Endothelial cell of umbilical vein (primary cell): ENCODE measurements at regions not wholly inside any gene's neighbourhood (a gene's known extent, or its start where the extent isn't known, plus 50 kb on each side); places are given as distances from the start of the nearest gene placed in this dataset.

Experiments used
- BruUV-seq: library from RNA; stranded (reverse); fragments of 400-500 nt; replicated peaks from 2 replicates; lab custom pipeline; 2021; lab: Mats Ljungman, UMichigan
- CTCF ChIA-PET: fragments of 300-600, 350-600 bp; sonication (Branson Sonifier 250); formaldehyde crosslinking; loops from one replicate; lab custom pipeline; 2021; ENCODE audit warnings: antibody characterized with exemption, inconsistent platforms; lab: Charles Lee
- POLR2A ChIA-PET: fragments of 300-600, 350-600 bp; sonication (Branson Sonifier 250); formaldehyde crosslinking; loops from one replicate; lab custom pipeline; 2021; ENCODE audit warnings: antibody characterized with exemption, inconsistent platforms; lab: Charles Lee
- DNase-seq: peaks from one replicate; pipeline ENCODE4 v3.0.0-alpha.2; 2011; ENCODE audit warnings: low read depth, low spot score
- FAIRE-seq: peaks from 2 replicates; lab custom pipeline; 2011; peaks lifted over from hg19 to GRCh38; lab: Jason Lieb, UNC
- H2AFZ ChIP-seq: 2 replicates; pipeline ENCODE4 v1.6.0; 2012; ENCODE audit warnings: low read depth, low read length, control low read depth, inconsistent platforms
- H3K27ac ChIP-seq: 2 replicates; pipeline ENCODE4 v1.5.1; 2011; ENCODE audit warnings: low read depth, mild to moderate bottlenecking, control low read depth, low read length, moderate library complexity; ENCODE audit not compliant: insufficient read depth
- H3K27me3 ChIP-seq, 2 experiments: 2 replicates each; pipeline versions ENCODE4 v1.6.0 to v1.6.1; 2011; ENCODE audit warnings: low read length in 2 of 2, mixed read lengths in 1 of 2; ENCODE audit not compliant: control insufficient read depth in 2 of 2, insufficient read depth in 2 of 2
- H3K36me3 ChIP-seq, 2 experiments: 2 replicates in 1 of 2; 3 replicates in 1 of 2; pipeline ENCODE4 v1.5.1; 2011; ENCODE audit warnings: low read length in 2 of 2, mild to moderate bottlenecking in 1 of 2, moderate library complexity in 1 of 2; ENCODE audit not compliant: control insufficient read depth in 2 of 2, insufficient read depth in 2 of 2; ENCODE audit errors: extremely low read depth in 1 of 2
- H3K4me1 ChIP-seq: 3 replicates; pipeline ENCODE4 v1.5.1; 2011; ENCODE audit warnings: mild to moderate bottlenecking, low read length; ENCODE audit not compliant: control insufficient read depth, insufficient read depth; ENCODE audit errors: extremely low read depth
- H3K4me2 ChIP-seq: 2 replicates; pipeline ENCODE4 v1.6.1; 2011; ENCODE audit warnings: low read length, control low read depth, mixed read lengths; ENCODE audit not compliant: insufficient read depth
- H3K4me3 ChIP-seq, 3 experiments: fragments of 200-600 bp in 1 of 3; sonication (generic), shearing (Covaris generic) in 1 of 3; replicated peaks in 1 of 3; 2 replicates each; pipeline ENCODE4 v1.5.1; 2011 to 2016; ENCODE audit warnings: control low read depth in 3 of 3, low read length in 3 of 3, mild to moderate bottlenecking in 2 of 3, inconsistent platforms in 1 of 3, low read depth in 1 of 3, moderate library complexity in 1 of 3; ENCODE audit not compliant: insufficient read depth in 1 of 3
- H3K79me2 ChIP-seq: 2 replicates; pipeline ENCODE4 v1.6.0; 2012; ENCODE audit warnings: low read length, inconsistent platforms; ENCODE audit not compliant: control insufficient read depth, insufficient read depth
- H3K9ac ChIP-seq: replicated peaks from 2 replicates; pipeline ENCODE3; 2011; ENCODE audit warnings: low read length, control low read depth; ENCODE audit not compliant: insufficient read depth; ENCODE audit errors: extremely low read depth
- H3K9me1 ChIP-seq: replicated peaks from 3 replicates; pipeline ENCODE4 v1.6.0; 2011; ENCODE audit warnings: mild to moderate bottlenecking, low read length; ENCODE audit not compliant: control insufficient read depth, insufficient read depth; ENCODE audit errors: extremely low read depth
- H3K9me3 ChIP-seq: replicated peaks from 2 replicates; pipeline ENCODE4 v1.5.1; 2012; ENCODE audit warnings: low read length, inconsistent platforms; ENCODE audit not compliant: control insufficient read depth, insufficient read depth
- H4K20me1 ChIP-seq: replicated peaks from 2 replicates; pipeline ENCODE3; 2011; ENCODE audit warnings: mild to moderate bottlenecking, low read length; ENCODE audit not compliant: control insufficient read depth, insufficient read depth; ENCODE audit errors: extremely low read depth
- EZH2 ChIP-seq: IDR thresholded peaks from 2 replicates; pipeline ENCODE4 v1.6.1; 2012; ENCODE audit warnings: borderline replicate concordance, low read depth, mild to moderate bottlenecking, moderate library complexity, low read length, inconsistent platforms; ENCODE audit not compliant: severe bottlenecking
- FOS ChIP-seq: IDR thresholded peaks from 2 replicates; pipeline ENCODE4 v1.6.1; 2011; ENCODE audit warnings: mild to moderate bottlenecking, low read length, moderate library complexity, borderline replicate concordance; ENCODE audit not compliant: insufficient read depth
- GATA2 ChIP-seq: IDR thresholded peaks from 2 replicates; pipeline ENCODE4 v1.7.0; 2011; ENCODE audit warnings: low read depth, mild to moderate bottlenecking, moderate library complexity, mixed read lengths, low read length; ENCODE audit not compliant: insufficient read length, insufficient read depth
- JUN ChIP-seq: IDR thresholded peaks from 2 replicates; pipeline ENCODE4 v1.6.1; 2011; ENCODE audit warnings: borderline replicate concordance, low read depth; ENCODE audit not compliant: insufficient read length, insufficient read depth
- MYC ChIP-seq: IDR thresholded peaks from one replicate; pipeline ENCODE4 v1.6.1; 2011; ENCODE audit warnings: mild to moderate bottlenecking, low read depth, low read length
- POLR2A ChIP-seq: IDR thresholded peaks from 2 replicates; pipeline ENCODE4 v1.6.1; 2012; ENCODE audit warnings: low read depth, mild to moderate bottlenecking, control low read depth, low read length
- POLR2AphosphoS5 ChIP-seq: IDR thresholded peaks from 2 replicates; pipeline ENCODE4 v1.6.1; 2012; ENCODE audit warnings: low read depth, mild to moderate bottlenecking, control low read depth, low read length, moderate library complexity; ENCODE audit not compliant: insufficient read depth
- dilution Hi-C: fragments of 300-500 bp; cut with MboI; formaldehyde crosslinking; loops from one replicate; pipeline ENCODE4 v1.15.0; 2019; ENCODE audit warnings: low sequenced_read_pairs; ENCODE audit not compliant: extremely low pct_ligation_motif_present
- intact Hi-C: fragments of 100-400 bp; cut with micrococcal nuclease; formaldehyde crosslinking; loops from one replicate; pipeline ENCODE4 v1.10.0; 2022
- TF ChIP-seq, protein P1 (sequence below): IDR thresholded peaks from 2 replicates; pipeline ENCODE4 v1.6.1; 2011; ENCODE audit not compliant: insufficient read depth, insufficient read length
- TF ChIP-seq, protein P2 (sequence below), 2 donors: IDR thresholded peaks; 1 replicate in 1 of 2; 2 replicates in 1 of 2; pipeline ENCODE4 v1.5.1; 2011; ENCODE audit warnings: low read length in 2 of 2, mild to moderate bottlenecking in 2 of 2, moderate library complexity in 2 of 2, control low read depth in 1 of 2, inconsistent platforms in 1 of 2, low read depth in 1 of 2; ENCODE audit not compliant: insufficient read depth in 1 of 2; ENCODE audit errors: extremely low read depth in 1 of 2

DNA sequence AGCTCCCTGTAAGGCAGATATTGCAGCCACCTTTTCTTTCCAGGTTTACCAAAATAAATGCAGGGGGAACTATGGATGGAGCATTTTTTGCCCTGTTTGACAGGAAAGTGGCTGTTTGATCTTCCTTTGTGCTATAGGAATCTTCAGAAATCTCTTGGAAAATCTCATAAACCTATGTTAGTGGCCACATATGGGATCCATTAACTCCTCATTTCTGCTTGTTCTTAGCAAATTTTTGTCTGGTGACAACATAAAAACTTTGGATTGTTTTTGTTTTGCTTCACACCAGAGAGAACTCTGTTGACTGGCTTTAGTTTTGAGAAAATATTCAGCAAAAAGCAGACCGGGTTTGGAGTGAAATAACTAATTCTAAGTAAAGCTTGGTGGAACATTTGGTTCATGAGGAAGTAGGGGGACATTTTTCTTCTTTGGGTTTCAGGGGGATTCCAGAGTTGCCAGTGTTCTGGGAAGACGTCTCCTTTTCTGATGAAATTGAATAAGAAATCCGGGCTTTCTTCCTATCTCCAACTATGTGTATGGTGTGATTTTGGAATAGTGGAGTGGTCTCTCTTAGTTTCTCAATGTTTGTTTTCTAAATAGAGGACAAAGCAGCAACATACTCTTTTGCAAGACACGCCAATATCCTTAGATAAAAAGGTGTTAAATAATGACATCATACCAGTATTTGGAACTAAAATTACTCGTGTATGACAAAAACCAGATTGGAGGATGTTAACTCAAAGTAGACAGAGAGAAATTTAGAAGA is 174.4 kb downstream of the ICOS start:
- Histone ChIP-seq H3K4me1 (peaks cover 73% of the 10 kb centered on the region), H2AFZ (no peak overlapping the region), H4K20me1 (no peaks in the 10 kb centered on the region), H3K27ac (peak overlapping the region; percentile 74), H3K27me3 (no peaks in the 10 kb centered on the region), H3K9me3 (no peaks in the 10 kb centered on the region), H3K4me2 (peak overlapping the region; percentile 47), H3K36me3 (no peaks in the 10 kb centered on the region), H3K9ac (peak overlapping the region; percentile 33), H3K9me1 (no peaks in the 10 kb centered on the region), H3K79me2 (no peaks in the 10 kb centered on the region), H3K4me3 (no peak overlapping the region)
- ChIA-PET POLR2A (interaction anchor here (2.2 kb wide), 1 partner anchor 1571 kb away, joined by 11 read pairs; the partner anchor contains the start of gene NRP2), CTCF (interaction anchor here (0.7 to 3.5 kb wide), 14 partner anchors 23 to 1837 kb away, joined by 3 to 36 read pairs (median 5); no protein-coding TSS in a partner anchor)
- FAIRE-seq (no peak), DNase-seq (no peak)
- TF ChIP-seq GATA2 = no peak
- no peak for TF ChIP-seq POLR2AphosphoS5
- TF ChIP-seq EZH2 = no peak
- no peak for TF ChIP-seq JUN
- TF ChIP-seq, protein P1, sequence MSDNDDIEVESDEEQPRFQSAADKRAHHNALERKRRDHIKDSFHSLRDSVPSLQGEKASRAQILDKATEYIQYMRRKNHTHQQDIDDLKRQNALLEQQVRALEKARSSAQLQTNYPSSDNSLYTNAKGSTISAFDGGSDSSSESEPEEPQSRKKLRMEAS = no peak
- TF ChIP-seq MYC = no peak
- no peak for TF ChIP-seq POLR2A
- TF ChIP-seq FOS = no peak
- TF ChIP-seq, protein P2, sequence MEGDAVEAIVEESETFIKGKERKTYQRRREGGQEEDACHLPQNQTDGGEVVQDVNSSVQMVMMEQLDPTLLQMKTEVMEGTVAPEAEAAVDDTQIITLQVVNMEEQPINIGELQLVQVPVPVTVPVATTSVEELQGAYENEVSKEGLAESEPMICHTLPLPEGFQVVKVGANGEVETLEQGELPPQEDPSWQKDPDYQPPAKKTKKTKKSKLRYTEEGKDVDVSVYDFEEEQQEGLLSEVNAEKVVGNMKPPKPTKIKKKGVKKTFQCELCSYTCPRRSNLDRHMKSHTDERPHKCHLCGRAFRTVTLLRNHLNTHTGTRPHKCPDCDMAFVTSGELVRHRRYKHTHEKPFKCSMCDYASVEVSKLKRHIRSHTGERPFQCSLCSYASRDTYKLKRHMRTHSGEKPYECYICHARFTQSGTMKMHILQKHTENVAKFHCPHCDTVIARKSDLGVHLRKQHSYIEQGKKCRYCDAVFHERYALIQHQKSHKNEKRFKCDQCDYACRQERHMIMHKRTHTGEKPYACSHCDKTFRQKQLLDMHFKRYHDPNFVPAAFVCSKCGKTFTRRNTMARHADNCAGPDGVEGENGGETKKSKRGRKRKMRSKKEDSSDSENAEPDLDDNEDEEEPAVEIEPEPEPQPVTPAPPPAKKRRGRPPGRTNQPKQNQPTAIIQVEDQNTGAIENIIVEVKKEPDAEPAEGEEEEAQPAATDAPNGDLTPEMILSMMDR (IDR thresholded peaks at IDR 0.05; ENCODE audit: extremely low read depth in 1 of 2, insufficient read depth in 1 of 2, low read depth in 1 of 2, low read length in 2 of 2) = no peak
- BruUV-seq = TSS peak; percentile 51
- dilution Hi-C loops = no loop called here
- intact Hi-C loops = loop anchor here (1.0 to 10.0 kb wide), 8 partner anchors 84 to 1656 kb away; no protein-coding TSS in a partner anchor
